ENCODE measurements at regions not wholly inside any gene's neighbourhood (a gene's known extent, or its start where the extent isn't known, plus 50 kb on each side); places are given as distances from the start of the nearest gene placed in this dataset.
"Not testable (repeated sequence)": the region's sequence is repeated elsewhere in the genome, so short reads cannot be mapped to it uniquely, and the experiment has no call there.

GRCh38 chr3:81040107-81040506 is 721.3 kb downstream of the GBE1 start:
- no peak for DNase-seq

- no peak for DNase-seq
Measured at GRCh38 chr3:81033684-81034083, 727.8 kb downstream of the GBE1 start.

- DNase-seq, result no peak
Measured at GRCh38 chr3:81033185-81033584, 728.3 kb downstream of the GBE1 start.

- no peak for DNase-seq
Measured at GRCh38 chr3:81029861-81030260, 731.6 kb downstream of the GBE1 start.

- DNase-seq, result no peak
Measured at GRCh38 chr3:81027344-81027743, 734.1 kb downstream of the GBE1 start.

- DNase-seq, result no peak
Measured at GRCh38 chr3:81024560-81024959, 736.9 kb downstream of the GBE1 start.

GRCh38 chr3:81022339-81022738 is 739.1 kb downstream of the GBE1 start:
- DNase-seq, result no peak

- DNase-seq, result no peak
Measured at GRCh38 chr3:81013360-81013759, 748.1 kb downstream of the GBE1 start.

GRCh38 chr3:81005992-81006391 is 755.5 kb downstream of the GBE1 start:
- no peak for DNase-seq

- DNase-seq, result no peak
Measured at GRCh38 chr3:81003817-81004216, 757.6 kb downstream of the GBE1 start.

GRCh38 chr3:81003008-81003645 is 758.3 kb downstream of the GBE1 start:
- no peak for DNase-seq

- no peak for DNase-seq
Measured at GRCh38 chr3:80999481-80999880, 762.0 kb downstream of the GBE1 start.

- DNase-seq, result no peak
Measured at GRCh38 chr3:80998022-80998421, 763.4 kb downstream of the GBE1 start.

GRCh38 chr3:80997622-80998021 is 763.8 kb downstream of the GBE1 start:
- no peak for DNase-seq

- DNase-seq, result no peak
Measured at GRCh38 chr3:80994767-80995166, 766.7 kb downstream of the GBE1 start.

GRCh38 chr3:80994085-80994665 is 767.3 kb downstream of the GBE1 start:
- DNase-seq, result no peak

GRCh38 chr3:80993241-80993945 is 768.1 kb downstream of the GBE1 start:
- no peak for DNase-seq

GRCh38 chr3:80983753-80984152 is 777.7 kb downstream of the GBE1 start:
- peak; percentile 10 for DNase-seq

GRCh38 chr3:80978216-80978969 is 783.1 kb downstream of the GBE1 start:
- no peak for DNase-seq

- DNase-seq, result no peak
Measured at GRCh38 chr3:80970292-80970691, 791.2 kb downstream of the GBE1 start.

- no peak for DNase-seq
Measured at GRCh38 chr3:80929576-80929975, 831.9 kb downstream of the GBE1 start.

GRCh38 chr3:80914854-80915253 is 846.6 kb downstream of the GBE1 start:
- no peak for DNase-seq

GRCh38 chr3:80898211-80898610 is 863.2 kb downstream of the GBE1 start:
- no peak for DNase-seq

- DNase-seq, result not testable (repeated sequence)
Measured at GRCh38 chr3:80897005-80897404, 864.4 kb downstream of the GBE1 start.
